ENCODE measurements at regions not wholly inside any gene's neighbourhood (a gene's known extent, or its start where the extent isn't known, plus 50 kb on each side); places are given as distances from the start of the nearest gene placed in this dataset.

- no peak for DNase-seq
Observed at GRCh38 chr18:78305789-78306188, 673.8 kb upstream of the SALL3 start.

- DNase-seq: no peak
Observed at GRCh38 chr18:78309307-78309706, 670.3 kb upstream of the SALL3 start.

GRCh38 chr18:78309924-78310323 lies 669.7 kb upstream of the SALL3 start:
- DNase-seq: no peak

- no peak for DNase-seq
Observed at GRCh38 chr18:78319264-78319663, 660.4 kb upstream of the SALL3 start.

DNA sequence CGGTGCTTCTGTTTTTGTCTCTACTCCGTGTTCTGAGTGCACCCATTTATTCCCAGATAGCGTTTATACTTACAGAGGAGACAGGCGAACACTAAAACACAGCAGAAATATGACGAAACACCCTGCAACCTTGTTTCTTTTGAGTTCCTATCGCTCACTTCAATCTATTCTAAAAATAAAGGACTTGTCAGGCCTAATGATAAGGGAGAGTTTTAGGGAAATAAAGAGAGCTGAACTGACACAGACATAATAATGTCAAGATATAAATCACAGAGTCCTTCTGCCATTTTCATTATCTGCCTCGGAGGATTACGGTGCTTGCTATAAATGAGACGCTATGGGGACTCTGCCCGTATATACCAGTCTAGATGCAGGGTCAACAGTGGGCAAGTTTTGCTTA lies 659.7 kb upstream of the SALL3 start:
- DNase-seq: no peak

DNA sequence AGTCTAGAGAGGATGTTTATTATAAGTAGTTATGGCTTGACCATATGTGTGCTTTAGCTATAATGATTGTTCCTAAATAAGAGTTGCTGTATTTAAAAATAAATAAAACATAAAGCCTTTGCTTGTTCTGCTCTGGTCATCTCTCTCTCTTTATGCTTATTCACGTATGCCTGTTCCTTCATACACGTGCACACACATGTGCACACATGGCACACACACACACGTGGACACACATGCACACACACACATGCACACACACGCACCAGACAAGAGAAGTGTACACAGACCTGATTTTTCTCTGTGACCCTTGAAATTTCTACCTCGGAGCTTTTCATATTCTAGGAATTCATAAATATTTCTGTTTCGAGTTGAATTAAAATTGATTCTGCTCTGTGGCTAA lies 658.2 kb upstream of the SALL3 start:
- DNase-seq: no peak

DNA sequence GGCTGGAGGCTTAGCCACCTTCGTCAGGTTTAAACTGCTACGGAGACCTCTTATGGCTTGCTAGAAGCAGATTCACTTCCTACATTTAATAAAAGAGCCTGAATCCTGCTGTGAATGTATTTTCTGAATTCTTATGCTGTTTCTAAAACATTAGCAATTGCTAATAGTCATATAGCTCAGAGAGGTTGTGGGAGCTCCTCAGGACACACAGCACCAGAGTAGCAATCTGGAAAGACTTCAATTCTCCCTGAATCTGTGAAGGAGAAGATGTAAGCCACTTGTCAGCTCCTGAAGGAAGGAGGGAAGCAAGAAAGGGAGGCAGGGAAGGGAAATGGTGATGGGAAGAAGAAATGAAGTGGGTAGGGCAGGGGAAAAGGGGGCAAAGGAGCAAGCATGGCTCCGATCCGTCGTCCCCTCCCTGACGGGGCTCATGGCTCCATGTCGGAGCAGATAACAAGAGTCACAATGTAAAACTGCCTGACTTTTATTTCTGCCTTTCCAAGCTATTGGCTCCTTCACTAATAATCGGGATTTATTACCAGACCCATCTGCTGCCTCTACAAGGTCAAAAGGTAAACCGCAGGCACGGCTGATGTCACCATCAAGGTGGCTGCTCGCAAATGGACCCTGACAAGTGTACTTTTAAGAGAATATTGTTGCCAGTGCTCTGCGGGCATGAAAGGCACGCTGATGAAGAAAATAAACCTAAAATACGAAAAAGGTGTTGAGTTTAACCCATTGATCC lies 656.0 kb upstream of the SALL3 start:
- DNase-seq: no peak

DNA sequence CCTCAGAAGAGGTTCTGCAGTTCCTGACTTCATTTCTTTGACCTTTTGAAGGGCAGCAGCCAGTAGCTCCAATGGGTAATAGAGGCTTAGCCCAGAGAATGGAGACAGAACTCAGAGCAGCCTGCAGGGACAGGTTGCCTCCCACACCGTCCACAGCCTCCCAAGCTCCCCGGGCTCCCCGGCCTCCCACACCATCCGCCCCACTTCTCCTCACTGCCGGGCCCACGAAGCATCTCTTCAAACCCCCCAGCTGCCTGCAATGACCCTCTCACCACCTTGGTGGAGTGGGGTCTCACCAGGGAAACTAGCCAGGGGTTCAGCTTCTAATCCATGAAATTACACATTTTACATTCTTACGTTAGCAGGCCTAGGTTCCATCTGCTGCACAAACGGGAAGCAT lies 652.0 kb upstream of the SALL3 start:
- no peak for DNase-seq

GRCh38 chr18:78330766-78331165 lies 648.9 kb upstream of the SALL3 start:
- DNase-seq: no peak

DNA sequence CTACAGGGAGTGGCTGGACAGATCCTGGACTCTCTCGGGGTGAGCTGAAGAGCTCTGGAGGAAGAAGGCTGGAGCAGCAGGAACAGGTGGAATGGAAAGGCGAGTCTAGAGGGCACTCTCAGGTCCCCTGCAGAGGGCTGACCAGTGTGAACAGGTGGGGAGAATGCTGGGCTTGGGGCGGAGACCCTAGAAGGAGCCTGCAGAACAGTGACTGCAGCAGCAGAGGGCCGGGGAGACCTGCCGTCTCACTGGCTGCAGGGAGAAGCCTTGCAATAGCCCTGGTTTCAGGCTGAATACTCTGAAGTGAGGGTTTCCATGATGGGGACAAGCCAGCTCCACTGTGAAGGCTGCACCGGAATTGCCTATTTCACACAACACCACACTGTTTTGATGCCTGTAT lies 626.7 kb upstream of the SALL3 start:
- no peak for DNase-seq

DNA sequence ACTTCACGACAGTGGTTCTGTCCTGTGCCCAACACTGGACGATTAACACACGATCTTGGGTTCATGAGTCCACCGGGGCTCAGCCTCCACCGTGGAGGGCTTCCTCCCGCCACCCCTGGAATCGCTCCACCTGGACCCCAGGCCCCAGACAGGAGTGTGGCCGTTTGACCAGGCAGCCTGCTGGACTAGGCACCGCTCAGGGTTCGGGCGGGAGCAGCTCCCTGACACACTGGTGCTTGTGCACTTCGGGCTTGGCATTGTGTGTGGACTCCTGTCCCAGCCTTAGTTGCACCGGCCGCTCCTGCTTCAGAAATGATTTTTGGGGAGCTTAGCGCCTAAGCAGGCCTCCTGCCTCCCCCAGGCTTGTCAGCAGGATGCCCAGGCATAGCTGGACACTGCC lies 617.4 kb upstream of the SALL3 start:
- DNase-seq: no peak

- DNase-seq: no peak
Observed at GRCh38 chr18:78363556-78364387, 615.8 kb upstream of the SALL3 start.

GRCh38 chr18:78364388-78364960 lies 615.1 kb upstream of the SALL3 start:
- DNase-seq: no peak

GRCh38 chr18:78367996-78368395 lies 611.6 kb upstream of the SALL3 start:
- DNase-seq: no peak

GRCh38 chr18:78368726-78369125 lies 610.9 kb upstream of the SALL3 start:
- DNase-seq: no peak

- DNase-seq: no peak
Observed at GRCh38 chr18:78376046-78376445, 603.6 kb upstream of the SALL3 start.

DNA sequence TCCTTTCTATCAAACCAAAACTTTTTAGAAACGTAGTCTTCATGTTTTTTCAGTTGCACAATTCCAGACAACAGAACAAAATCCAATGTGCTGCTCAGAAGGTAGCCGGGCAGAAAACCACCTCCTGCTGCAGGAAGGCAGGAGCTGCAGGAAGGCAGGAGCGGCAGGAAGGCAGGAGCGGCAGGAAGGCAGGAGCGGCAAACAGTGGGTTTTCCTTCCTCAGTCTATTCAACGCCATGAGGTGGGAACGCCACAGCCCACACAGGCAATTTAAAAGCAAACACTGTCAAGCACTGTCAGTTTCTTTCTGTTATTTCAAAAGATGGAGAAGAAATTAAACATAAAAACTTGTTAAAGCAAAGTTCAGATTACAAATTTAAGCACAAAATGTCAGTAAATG lies 601.2 kb upstream of the SALL3 start:
- no peak for DNase-seq

DNA sequence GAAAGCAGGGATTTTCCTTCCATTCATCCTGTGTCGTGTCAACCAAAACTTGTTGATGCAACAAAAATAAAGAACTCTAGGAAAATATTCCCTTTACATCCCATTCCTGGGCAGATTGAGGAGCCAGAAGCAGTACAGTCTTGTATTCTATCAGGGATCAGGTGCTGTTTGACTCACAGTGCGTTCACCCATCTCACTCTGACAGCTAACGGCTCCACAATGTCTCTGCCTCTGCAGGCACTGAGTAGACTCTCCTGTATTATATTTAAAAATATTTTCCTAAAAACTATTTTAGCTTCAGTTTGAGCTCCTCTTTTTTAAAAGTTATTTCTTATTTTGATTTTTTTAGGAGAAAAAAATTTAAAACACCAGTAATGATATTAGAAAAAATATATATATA lies 600.6 kb upstream of the SALL3 start:
- DNase-seq: no peak

GRCh38 chr18:78390348-78390951 lies 589.2 kb upstream of the SALL3 start:
- DNase-seq: no peak

DNA sequence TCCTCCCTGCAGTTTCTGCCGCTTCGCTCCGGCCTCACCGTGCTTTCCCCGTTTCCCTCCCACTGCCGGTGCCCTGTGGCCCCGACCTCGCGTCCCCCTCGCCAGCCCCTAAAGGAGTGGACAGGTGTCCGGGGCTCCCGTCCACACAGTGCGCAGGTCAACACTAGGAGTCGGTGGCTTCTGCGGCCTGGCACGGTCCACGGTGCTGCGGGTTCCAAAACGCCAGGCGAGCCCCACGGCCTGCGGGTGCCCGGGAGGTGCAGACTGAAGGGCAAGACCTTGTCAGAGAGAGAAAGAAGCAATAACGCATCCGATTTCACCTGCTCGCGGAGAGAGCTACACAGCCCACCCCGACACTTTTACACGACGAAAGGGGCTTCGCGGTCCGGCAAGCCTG lies 588.7 kb upstream of the SALL3 start:
- no peak for DNase-seq

DNA sequence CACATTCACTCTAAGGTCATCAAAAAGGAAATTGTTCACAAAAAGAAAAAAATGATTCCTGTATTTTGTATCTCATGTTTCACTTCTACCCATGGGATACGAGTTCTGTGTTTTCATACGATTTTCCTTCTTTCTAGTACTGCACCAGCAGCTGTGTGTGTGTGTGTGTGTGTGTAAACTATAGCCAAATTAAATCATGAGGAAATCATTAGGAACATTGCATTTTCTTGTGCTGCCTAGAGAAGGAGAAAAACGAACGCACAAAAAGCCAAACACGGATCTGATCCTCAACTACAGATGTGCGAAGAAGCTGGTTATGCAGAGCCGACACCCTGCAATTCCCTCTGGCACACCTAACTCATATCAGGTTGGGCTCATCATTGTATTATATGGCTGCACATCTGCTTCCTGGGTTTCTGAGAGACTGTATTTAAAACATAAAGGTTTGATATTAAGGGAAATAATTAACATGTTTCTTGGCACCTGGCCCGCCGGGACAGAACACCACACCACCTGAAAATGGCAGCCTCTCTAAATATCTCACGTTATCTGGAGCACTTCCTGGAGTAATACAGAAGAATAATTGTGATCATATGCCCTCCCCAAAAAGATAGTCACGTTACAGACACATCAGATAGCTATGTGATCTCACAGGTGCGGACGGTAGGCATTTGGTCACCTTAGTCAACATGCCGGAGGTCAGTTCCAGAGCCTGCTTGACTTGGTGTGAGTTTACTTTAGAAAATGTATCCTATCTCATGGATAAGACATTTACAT lies 586.3 kb upstream of the SALL3 start:
- no peak for DNase-seq

- no peak for DNase-seq
Observed at GRCh38 chr18:78396077-78396476, 583.5 kb upstream of the SALL3 start.

- DNase-seq: no peak
Observed at GRCh38 chr18:78396756-78397155, 582.9 kb upstream of the SALL3 start.
